HEK293 (cell line): ENCODE measurements at regions not wholly inside any gene's neighbourhood (a gene's known extent, or its start where the extent isn't known, plus 50 kb on each side); places are given as distances from the start of the nearest gene placed in this dataset.

Source experiments
- CTCF ChIA-PET: fragments of 350-600 bp; formaldehyde crosslinking; extraction: SDS; loops from one replicate; lab custom pipeline; 2021; ENCODE audit warnings: antibody characterized with exemption; lab: Yijun Ruan, JAX
- POLR2A ChIA-PET: fragments of 300-600 bp; formaldehyde crosslinking; extraction: SDS; loops from one replicate; lab custom pipeline; 2020; ENCODE audit warnings: antibody characterized with exemption, inconsistent platforms; lab: Yijun Ruan, JAX
- H3K27ac ChIP-seq: fragments of 200-500 bp; sonication (Bioruptor generic); 2 replicates; pipeline ENCODE4 v1.5.1; 2014; ENCODE audit warnings: low read depth, low read length, control low read depth, inconsistent platforms; ENCODE audit errors: extremely low read depth
- H3K36me3 ChIP-seq, 2 experiments: fragments of 200-500 bp in 1 of 2; sonication (Bioruptor generic) in 1 of 2; 1 replicate in 1 of 2; 2 replicates in 1 of 2; pipeline ENCODE4 v1.5.1; 2014 to 2017; ENCODE audit warnings: inconsistent platforms in 2 of 2, low read length in 2 of 2; ENCODE audit not compliant: control insufficient read depth in 2 of 2, insufficient read depth in 1 of 2
- H3K4me1 ChIP-seq: fragments of 200-500 bp; sonication (Bioruptor generic); 2 replicates; pipeline ENCODE4 v1.5.1; 2014; ENCODE audit warnings: mild to moderate bottlenecking, low read length, inconsistent platforms; ENCODE audit not compliant: control insufficient read depth, insufficient read depth
- H3K4me3 ChIP-seq: 2 replicates; pipeline ENCODE4 v1.5.1; 2011; ENCODE audit warnings: low read depth, mild to moderate bottlenecking, control low read depth, low read length, moderate library complexity
- H3K9me3 ChIP-seq: fragments of 200-500 bp; sonication (Bioruptor generic); 2 replicates; pipeline ENCODE4 v1.5.1; 2014; ENCODE audit warnings: low read depth, low read length, inconsistent platforms; ENCODE audit not compliant: control insufficient read depth, insufficient read depth
- CTCF ChIP-seq: fragments of 450-650 bp; formaldehyde crosslinking; IDR thresholded peaks from 2 replicates; pipeline ENCODE4 v1.5.1; 2016; ENCODE audit warnings: missing biosample characterization, missing genetic modification characterization
- MZF1 ChIP-seq: fragments of 450-650 bp; formaldehyde crosslinking; IDR thresholded peaks from 2 replicates; pipeline ENCODE4 v1.5.1; 2017; ENCODE audit warnings: missing biosample characterization, missing genetic modification characterization, borderline replicate concordance
- PRDM10 ChIP-seq: fragments of 450-650 bp; formaldehyde crosslinking; IDR thresholded peaks from 2 replicates; pipeline ENCODE4 v1.5.1; 2016; ENCODE audit warnings: missing biosample characterization, missing genetic modification characterization
- SCRT2 ChIP-seq: fragments of 450-650 bp; formaldehyde crosslinking; IDR thresholded peaks from 2 replicates; pipeline ENCODE4 v1.5.1; 2016; ENCODE audit warnings: missing biosample characterization, missing genetic modification characterization
- TCF7L2 ChIP-seq: IDR thresholded peaks from 2 replicates; pipeline ENCODE4 v1.6.1; 2011; ENCODE audit warnings: low read depth, mild to moderate bottlenecking, inconsistent platforms, low read length, moderate library complexity, borderline replicate concordance
- YY1 ChIP-seq: fragments of 450-650 bp; formaldehyde crosslinking; IDR thresholded peaks from 2 replicates; pipeline ENCODE4 v1.5.1; 2018; ENCODE audit warnings: missing biosample characterization, missing genetic modification characterization
- ZBTB7A ChIP-seq: fragments of 450-650 bp; formaldehyde crosslinking; IDR thresholded peaks from 2 replicates; pipeline ENCODE4 v1.5.1; 2016; ENCODE audit warnings: low read depth, missing biosample characterization, missing genetic modification characterization
- ZFP69B ChIP-seq: fragments of 450-650 bp; formaldehyde crosslinking; IDR thresholded peaks from 2 replicates; pipeline ENCODE4 v1.5.1; 2016; ENCODE audit warnings: missing biosample characterization, missing genetic modification characterization
- ZNF155 ChIP-seq: fragments of 450-650 bp; formaldehyde crosslinking; IDR thresholded peaks from 2 replicates; pipeline ENCODE4 v1.5.1; 2016; ENCODE audit warnings: missing biosample characterization, missing genetic modification characterization
- ZNF18 ChIP-seq: fragments of 450-650 bp; formaldehyde crosslinking; IDR thresholded peaks from 2 replicates; pipeline ENCODE4 v1.5.1; 2016; ENCODE audit warnings: missing biosample characterization, missing genetic modification characterization
- ZNF23 ChIP-seq: fragments of 450-650 bp; formaldehyde crosslinking; IDR thresholded peaks from 2 replicates; pipeline ENCODE4 v1.5.1; 2016; ENCODE audit warnings: missing biosample characterization, missing genetic modification characterization, borderline replicate concordance
- ZNF324 ChIP-seq: fragments of 450-650 bp; formaldehyde crosslinking; IDR thresholded peaks from 2 replicates; pipeline ENCODE4 v1.5.1; 2016; ENCODE audit warnings: missing biosample characterization, missing genetic modification characterization
- ZNF391 ChIP-seq: fragments of 450-650 bp; formaldehyde crosslinking; IDR thresholded peaks from 2 replicates; pipeline ENCODE4 v1.5.1; 2016; ENCODE audit warnings: low read depth, missing biosample characterization, missing genetic modification characterization, borderline replicate concordance
- ZNF398 ChIP-seq: fragments of 450-650 bp; formaldehyde crosslinking; IDR thresholded peaks from 2 replicates; pipeline ENCODE4 v1.5.1; 2017; ENCODE audit warnings: missing biosample characterization, missing genetic modification characterization
- ZNF404 ChIP-seq: fragments of 450-650 bp; formaldehyde crosslinking; IDR thresholded peaks from 2 replicates; pipeline ENCODE4 v1.5.1; 2017; ENCODE audit warnings: missing biosample characterization, missing genetic modification characterization
- ZNF580 ChIP-seq: fragments of 450-650 bp; formaldehyde crosslinking; IDR thresholded peaks from 2 replicates; pipeline ENCODE4 v1.5.1; 2016; ENCODE audit warnings: missing biosample characterization, missing genetic modification characterization
- ZNF670 ChIP-seq: fragments of 450-650 bp; formaldehyde crosslinking; IDR thresholded peaks from 2 replicates; pipeline ENCODE4 v1.5.1; 2016; ENCODE audit warnings: missing biosample characterization, missing genetic modification characterization, low read depth
- ZNF692 ChIP-seq: fragments of 450-650 bp; formaldehyde crosslinking; IDR thresholded peaks from 2 replicates; pipeline ENCODE4 v1.5.1; 2016; ENCODE audit warnings: missing biosample characterization, missing genetic modification characterization
- ZNF76 ChIP-seq: fragments of 450-650 bp; formaldehyde crosslinking; IDR thresholded peaks from 2 replicates; pipeline ENCODE4; 2016; ENCODE audit warnings: low read depth, missing biosample characterization, missing genetic modification characterization, borderline replicate concordance

- TF ChIP-seq ZNF398 (tag by site-specific recombination) (no peak), ZNF692 (no peak), SCRT2 (tag by site-specific recombination) (no peak), ZNF23 (tag by site-specific recombination) (no peak), YY1 (tag by site-specific recombination) (no peak), ZFP69B (tag by site-specific recombination) (no peak), ZNF76 (tag by site-specific recombination) (no peak), ZNF155 (no peak), ZBTB7A (tag by site-specific recombination) (no peak)
These were observed 127.6 kb upstream of the BTBD3 start (continued) for GRCh38 chr20:11790046-11790445.

GRCh38 chr20:11791316-11791715 lies 126.4 kb upstream of the BTBD3 start:
- no peak overlapping the region for H3K27ac ChIP-seq
- CTCF ChIA-PET: no interaction called here
- peaks cover 8% of the 10 kb centered on the region for H3K4me1 ChIP-seq
- TF ChIP-seq ZNF670 (no peak), ZNF391 (tag by site-specific recombination) (no peak), ZNF580 (no peak), ZNF404 (tag by site-specific recombination) (no peak), YY1 (tag by site-specific recombination) (no peak), CTCF (tag by site-specific recombination) (no peak)
- H3K4me3 ChIP-seq: no peak overlapping the region
- POLR2A ChIA-PET: interaction anchor here (0.7 to 1.3 kb wide), 2 partner anchors 14 to 19 kb away, joined by 3 to 4 read pairs; no protein-coding TSS in a partner anchor
- no peaks in the 10 kb centered on the region for H3K9me3 ChIP-seq
- H3K36me3 ChIP-seq: no peaks in the 10 kb centered on the region

GRCh38 chr20:11791835-11792567 lies 125.7 kb upstream of the BTBD3 start:
- peaks cover 8% of the 10 kb centered on the region for H3K4me1 ChIP-seq
- H3K4me3 ChIP-seq: no peak overlapping the region
- CTCF ChIA-PET: no interaction called here
- no peaks in the 10 kb centered on the region for H3K36me3 ChIP-seq
- POLR2A ChIA-PET: interaction anchor here (1.3 kb wide), 1 partner anchor 18 kb away, joined by 4 read pairs; no protein-coding TSS in a partner anchor
- no peaks in the 10 kb centered on the region for H3K9me3 ChIP-seq
- no peak overlapping the region for H3K27ac ChIP-seq
- TF ChIP-seq TCF7L2 (no peak), PRDM10 (tag by site-specific recombination) (peak; percentile 67; the same call in 1 of the 2 replicates), ZNF18 (tag by site-specific recombination) (no peak), MZF1 (tag by site-specific recombination) (peak; percentile 93; the same call in 1 of the 2 replicates), ZNF324 (tag by site-specific recombination) (no peak)
